Esophagus squamous epithelium (tissue), 4 donors: ENCODE measurements at regions not wholly inside any gene's neighbourhood (a gene's known extent, or its start where the extent isn't known, plus 50 kb on each side); places are given as distances from the start of the nearest gene placed in this dataset.

Experiments
- CTCF ChIP-seq, 6 experiments: fragments of 450-650 bp in 4 of 6; fragments of 200-600 bp in 2 of 6; sonication (generic) in 2 of 6; IDR thresholded peaks; one replicate each; pipeline ENCODE4 v1.5.1; 2016 to 2019; ENCODE audit warnings: antibody characterized with exemption in 6 of 6, mild to moderate bottlenecking in 4 of 6, moderate library complexity in 4 of 6
- POLR2A ChIP-seq, 4 donors: fragments of 450-650 bp; IDR thresholded peaks; one replicate each; pipeline ENCODE4 v1.6.1; 2017; ENCODE audit warnings: antibody characterized with exemption in 4 of 4, mild to moderate bottlenecking in 4 of 4, moderate library complexity in 3 of 4

DNA sequence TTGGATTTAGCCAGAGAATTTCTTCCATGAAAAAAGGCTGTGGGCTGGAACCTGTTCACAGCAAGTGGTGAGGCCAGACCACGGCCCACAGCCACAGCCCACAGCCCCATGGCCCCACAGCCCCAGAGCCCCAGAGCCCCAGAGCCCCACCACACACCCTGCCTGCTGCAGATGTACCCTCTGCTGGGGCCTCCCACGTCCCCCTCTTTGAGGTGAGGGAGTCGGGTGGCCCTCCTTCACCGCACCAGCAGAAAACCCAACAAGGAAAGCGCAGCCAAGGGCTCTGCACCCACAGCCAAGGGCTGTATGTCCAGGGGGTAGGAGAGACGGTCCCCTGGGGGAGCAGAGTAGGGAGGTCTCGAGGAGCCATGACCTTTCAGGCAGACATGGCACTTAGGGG is 327.5 kb upstream of the DIO3 start:
- TF ChIP-seq POLR2A (IDR thresholded peaks at IDR 0.05) (no peak), CTCF (IDR thresholded peaks at IDR 0.05) (no peak)
